Activated CD4-positive, alpha-beta memory T cell treated with anti-CD3 and anti-CD28 coated beads, Interleukin-2, amount 10 ng/mL, durations not matched to agents 7 days and 5 days (primary cell): ENCODE measurements at regions not wholly inside any gene's neighbourhood (a gene's known extent, or its start where the extent isn't known, plus 50 kb on each side); places are given as distances from the start of the nearest gene placed in this dataset.

Source experiments
- CTCF ChIA-PET: fragments of 350-600 bp; sonication (Branson Sonifier 250); formaldehyde crosslinking; loops from one replicate; lab custom pipeline; 2021; ENCODE audit warnings: antibody characterized with exemption, inconsistent platforms; lab: Charles Lee
- POLR2A ChIA-PET: fragments of 350-600 bp; sonication (Branson Sonifier 250); formaldehyde crosslinking; loops from one replicate; lab custom pipeline; 2021; ENCODE audit warnings: antibody characterized with exemption; lab: Charles Lee
- DNase-seq: peaks from one replicate; pipeline ENCODE4 v3.0.0-alpha.2; 2020
- H3K27ac Mint-ChIP-seq: one replicate; pipeline ENCODE4 v1.8.0; 2021; ENCODE audit warnings: mild to moderate bottlenecking, mixed read lengths
- H3K27me3 Mint-ChIP-seq: one replicate; pipeline ENCODE4 v1.8.0; 2021; ENCODE audit warnings: mixed read lengths
- H3K36me3 Mint-ChIP-seq: one replicate; pipeline ENCODE4 v1.8.0; 2021; ENCODE audit warnings: low read depth, mixed read lengths
- H3K4me1 Mint-ChIP-seq: one replicate; pipeline ENCODE4 v1.8.0; 2021; ENCODE audit warnings: mixed read lengths
- H3K4me3 Mint-ChIP-seq: one replicate; pipeline ENCODE4 v1.8.0; 2021; ENCODE audit warnings: mild to moderate bottlenecking, mixed read lengths
- H3K9me3 Mint-ChIP-seq: one replicate; pipeline ENCODE4 v1.8.0; 2021; ENCODE audit warnings: mixed read lengths

GRCh38 chr19:16000024-16000663 is 51.3 kb downstream of the OR10H4 start:
- ChIA-PET CTCF (interaction anchor here (0.6 kb wide), 1 partner anchor 182 kb away, joined by 3 read pairs; no protein-coding TSS in a partner anchor), POLR2A (no interaction called here)
- H3K27me3 Mint-ChIP-seq, result no peaks in the 10 kb centered on the region
- H3K36me3 Mint-ChIP-seq, result no peaks in the 10 kb centered on the region
- H3K27ac Mint-ChIP-seq, result no peak overlapping the region
- H3K4me3 Mint-ChIP-seq, result no peak overlapping the region
- no peak for DNase-seq
- peaks cover 6% of the 10 kb centered on the region for H3K9me3 Mint-ChIP-seq
- peaks cover 27% of the 10 kb centered on the region for H3K4me1 Mint-ChIP-seq

- peaks cover 27% of the 10 kb centered on the region for H3K4me1 Mint-ChIP-seq
- H3K36me3 Mint-ChIP-seq, result no peaks in the 10 kb centered on the region
- DNase-seq, result peak; percentile 37
- H3K9me3 Mint-ChIP-seq, result peaks cover under 1% of the 10 kb centered on the region
- ChIA-PET CTCF (no interaction called here), POLR2A (interaction anchor here (0.8 kb wide), 1 partner anchor 166 kb away, joined by 3 read pairs; no protein-coding TSS in a partner anchor)
- no peak overlapping the region for H3K27ac Mint-ChIP-seq
- no peaks in the 10 kb centered on the region for H3K27me3 Mint-ChIP-seq
- peak overlapping the region; percentile 59 for H3K4me3 Mint-ChIP-seq
Observed at GRCh38 chr19:16001481-16002312, 52.9 kb downstream of the OR10H4 start.

GRCh38 chr19:16002406-16003384 is 53.9 kb downstream of the OR10H4 start:
- POLR2A ChIA-PET, result no interaction called here

GRCh38 chr19:16003391-16003790 is 54.6 kb downstream of the OR10H4 start:
- Mint-ChIP-seq H3K4me1 (peaks cover 27% of the 10 kb centered on the region), H3K27ac (no peak overlapping the region), H3K27me3 (no peaks in the 10 kb centered on the region), H3K9me3 (no peaks in the 10 kb centered on the region), H3K36me3 (no peaks in the 10 kb centered on the region), H3K4me3 (no peak overlapping the region)
- no peak for DNase-seq
- CTCF ChIA-PET, result interaction anchor here (0.6 kb wide), 1 partner anchor 851 kb away, joined by 3 read pairs; no protein-coding TSS in a partner anchor
- POLR2A ChIA-PET, result no interaction called here

More at GRCh38 chr19:16002406-16003384, 53.9 kb downstream of the OR10H4 start:
- peak overlapping the region; percentile 59 for H3K4me3 Mint-ChIP-seq
- H3K4me1 Mint-ChIP-seq, result peaks cover 27% of the 10 kb centered on the region
- no peak for DNase-seq
- no peaks in the 10 kb centered on the region for H3K9me3 Mint-ChIP-seq
- H3K27ac Mint-ChIP-seq, result no peak overlapping the region
- H3K36me3 Mint-ChIP-seq, result no peaks in the 10 kb centered on the region
- no peaks in the 10 kb centered on the region for H3K27me3 Mint-ChIP-seq
- CTCF ChIA-PET, result interaction anchor here (0.6 kb wide), 1 partner anchor 851 kb away, joined by 3 read pairs; no protein-coding TSS in a partner anchor

- no peak overlapping the region for H3K27ac Mint-ChIP-seq
- H3K4me3 Mint-ChIP-seq, result no peak overlapping the region
- peaks cover 19% of the 10 kb centered on the region for H3K4me1 Mint-ChIP-seq
- no peak for DNase-seq
- no peaks in the 10 kb centered on the region for H3K9me3 Mint-ChIP-seq
- CTCF ChIA-PET, result no interaction called here
- no peaks in the 10 kb centered on the region for H3K36me3 Mint-ChIP-seq
- H3K27me3 Mint-ChIP-seq, result peaks cover 3% of the 10 kb centered on the region
- POLR2A ChIA-PET, result interaction anchor here (0.6 kb wide), 1 partner anchor 623 kb away, joined by 3 read pairs; no protein-coding TSS in a partner anchor
Observed at GRCh38 chr19:16005925-16006324, 57.1 kb downstream of the OR10H4 start.

GRCh38 chr19:16012552-16012951 is 63.7 kb upstream of the TPM4 start:
- no peak for DNase-seq
- POLR2A ChIA-PET, result no interaction called here
- H3K36me3 Mint-ChIP-seq, result no peaks in the 10 kb centered on the region
- H3K9me3 Mint-ChIP-seq, result no peaks in the 10 kb centered on the region
- CTCF ChIA-PET, result no interaction called here
- no peak overlapping the region for H3K4me3 Mint-ChIP-seq
- H3K27ac Mint-ChIP-seq, result no peak overlapping the region
- H3K4me1 Mint-ChIP-seq, result no peaks in the 10 kb centered on the region
- peaks cover 3% of the 10 kb centered on the region for H3K27me3 Mint-ChIP-seq

- Mint-ChIP-seq H3K9me3 (no peaks in the 10 kb centered on the region), H3K4me1 (no peaks in the 10 kb centered on the region), H3K27me3 (peaks cover 3% of the 10 kb centered on the region), H3K27ac (no peak overlapping the region), H3K4me3 (no peak overlapping the region), H3K36me3 (no peaks in the 10 kb centered on the region)
- DNase-seq, result no peak
- ChIA-PET CTCF (interaction anchor here (0.7 kb wide), 1 partner anchor 949 kb away, joined by 3 read pairs; no protein-coding TSS in a partner anchor), POLR2A (no interaction called here)
Observed at GRCh38 chr19:16013181-16013850, 63.0 kb upstream of the TPM4 start.

- H3K36me3 Mint-ChIP-seq, result no peaks in the 10 kb centered on the region
- peaks cover 3% of the 10 kb centered on the region for H3K27me3 Mint-ChIP-seq
- ChIA-PET POLR2A (no interaction called here), CTCF (interaction anchor here (0.7 kb wide), 1 partner anchor 948 kb away, joined by 3 read pairs; no protein-coding TSS in a partner anchor)
- no peak for DNase-seq
- no peak overlapping the region for H3K27ac Mint-ChIP-seq
- H3K4me3 Mint-ChIP-seq, result no peak overlapping the region
- H3K4me1 Mint-ChIP-seq, result no peaks in the 10 kb centered on the region
- no peaks in the 10 kb centered on the region for H3K9me3 Mint-ChIP-seq
Observed at GRCh38 chr19:16013851-16014840, 62.1 kb upstream of the TPM4 start.

GRCh38 chr19:16014923-16015804 is 61.1 kb upstream of the TPM4 start:
- Mint-ChIP-seq H3K9me3 (no peaks in the 10 kb centered on the region), H3K27me3 (peaks cover 3% of the 10 kb centered on the region), H3K27ac (no peak overlapping the region), H3K4me1 (no peaks in the 10 kb centered on the region), H3K36me3 (no peaks in the 10 kb centered on the region), H3K4me3 (no peak overlapping the region)
- ChIA-PET CTCF (no interaction called here), POLR2A (no interaction called here)
- DNase-seq, result no peak

GRCh38 chr19:16015805-16016173 is 60.5 kb upstream of the TPM4 start:
- no peaks in the 10 kb centered on the region for H3K9me3 Mint-ChIP-seq
- no peak for DNase-seq
- no peaks in the 10 kb centered on the region for H3K36me3 Mint-ChIP-seq
- H3K4me3 Mint-ChIP-seq, result no peak overlapping the region
- H3K27me3 Mint-ChIP-seq, result peaks cover 1% of the 10 kb centered on the region
- ChIA-PET CTCF (no interaction called here), POLR2A (no interaction called here)
- H3K27ac Mint-ChIP-seq, result no peak overlapping the region
- H3K4me1 Mint-ChIP-seq, result no peaks in the 10 kb centered on the region
